ENCODE measurements at regions not wholly inside any gene's neighbourhood (a gene's known extent, or its start where the extent isn't known, plus 50 kb on each side); places are given as distances from the start of the nearest gene placed in this dataset.

DNA sequence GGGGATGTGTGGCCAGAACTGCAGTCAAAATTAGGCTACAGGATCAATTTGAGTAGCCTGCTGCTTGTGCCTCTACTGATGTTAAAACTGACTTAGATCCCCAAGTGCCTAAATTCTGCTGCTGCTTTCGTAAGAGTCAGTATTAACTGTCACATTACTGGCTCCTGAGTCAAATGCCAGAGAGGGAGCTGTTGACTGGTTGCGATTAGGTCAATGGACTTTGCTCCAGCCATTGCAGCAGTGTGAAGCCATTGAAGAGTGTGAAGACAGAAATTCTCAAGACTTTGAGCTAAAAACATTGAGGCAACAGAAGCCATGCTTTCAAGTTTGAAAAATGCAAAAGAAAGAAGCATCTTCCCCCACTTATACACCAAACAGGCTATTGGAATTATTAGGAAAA lies 151.1 kb upstream of the MITF start:
- intact Hi-C loops (cut with micrococcal nuclease; ENCODE audit: unreplicated experiment) (no loop called here), in situ Hi-C loops (cut with MboI) (no loop called here)
- ChIA-PET SMC1A (ENCODE audit: uncharacterized antibody, unreplicated experiment) (no interaction called here), POLR2A (no interaction called here), CTCF (no interaction called here), RAD21 (ENCODE audit: unreplicated experiment) (interaction anchor here (0.7 kb wide), 1 partner anchor 714 kb away, joined by 3 read pairs; no protein-coding TSS in a partner anchor)
- H3K9ac ChIP-seq (ENCODE audit: control insufficient read depth, insufficient read depth, low read length): no peak overlapping the region
- no peak for DNase-seq (ENCODE audit: low read depth, low spot score)
- ATAC-seq: no peak
- TF ChIP-seq, protein P1, sequence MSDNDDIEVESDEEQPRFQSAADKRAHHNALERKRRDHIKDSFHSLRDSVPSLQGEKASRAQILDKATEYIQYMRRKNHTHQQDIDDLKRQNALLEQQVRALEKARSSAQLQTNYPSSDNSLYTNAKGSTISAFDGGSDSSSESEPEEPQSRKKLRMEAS (IDR thresholded peaks at IDR 0.05; ENCODE audit: low read depth, low read length): no peak
- TF ChIP-seq KLF5 (IDR thresholded peaks at IDR 0.05; ENCODE audit: partially characterized antibody): no peak
- TF ChIP-seq MLLT1 (IDR thresholded peaks at IDR 0.05): no peak
- no peak for TF ChIP-seq MTA3 (IDR thresholded peaks at IDR 0.05; ENCODE audit: borderline replicate concordance, low read length)
- no peak for FAIRE-seq
- no peaks in the 10 kb centered on the region for H3K27me3 ChIP-seq (replicated peaks in 1 of 2; ENCODE audit: control insufficient read depth in 2 of 2, insufficient read depth in 2 of 2, low read length in 1 of 2)
- no peak overlapping the region for H3K27ac ChIP-seq (ENCODE audit: control insufficient read depth, insufficient read depth)
- WGBS (ENCODE audit: insufficient coverage, insufficient replicate concordance, low lambda C conversion rate, missing lambda C conversion rate): 54% methylated on average over 2 of the region's 2 CpGs
- no peak overlapping the region for H2AFZ ChIP-seq (ENCODE audit: control insufficient read depth, low read depth, low read length)
- H4K20me1 ChIP-seq (ENCODE audit: control insufficient read depth, insufficient read depth): no peaks in the 10 kb centered on the region
- no peak overlapping the region for H3K4me3 ChIP-seq
- H3K4me2 ChIP-seq (ENCODE audit: control insufficient read depth, insufficient read depth): no peak overlapping the region
- no peaks in the 10 kb centered on the region for H3K4me1 ChIP-seq (ENCODE audit: control insufficient read depth, insufficient read depth, low read length)
- H3K79me2 ChIP-seq (ENCODE audit: control insufficient read depth, insufficient read depth, low read length): no peaks in the 10 kb centered on the region
- no TSS peak for BruUV-seq (replicated peaks)
- no peaks in the 10 kb centered on the region; the same call in 2 of the 3 replicates for H3K9me3 ChIP-seq (replicated peaks; ENCODE audit: control insufficient read depth, insufficient read depth, low read length)
- H3K36me3 ChIP-seq (ENCODE audit: control insufficient read depth in 2 of 2, insufficient read depth in 2 of 2, low read length in 1 of 2): no peaks in the 10 kb centered on the region

DNA sequence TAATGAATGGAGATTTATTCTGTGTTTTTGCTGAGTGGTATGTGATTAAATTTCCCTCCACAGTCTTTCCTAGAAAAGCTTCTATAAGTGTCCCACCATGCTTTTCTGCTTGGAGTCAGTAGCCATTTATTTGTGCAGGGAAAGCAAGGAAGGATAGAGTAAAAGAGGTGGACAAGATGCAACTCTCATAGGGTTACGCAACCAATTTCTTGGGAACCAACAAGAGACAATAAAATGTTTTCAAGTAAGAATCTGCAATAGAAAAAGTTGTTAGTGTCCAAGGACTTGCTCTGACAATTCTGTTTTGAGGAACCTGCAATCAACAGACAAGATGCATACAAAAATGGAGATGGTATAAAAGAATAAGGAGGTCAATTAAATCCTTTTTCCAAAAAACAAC lies 153.8 kb upstream of the MITF start:
- CTCF ChIA-PET: no interaction called here
- no peak for FAIRE-seq
- H3K4me2 ChIP-seq (ENCODE audit: control insufficient read depth, insufficient read depth): no peak overlapping the region
- H2AFZ ChIP-seq (ENCODE audit: control insufficient read depth, low read depth, low read length): no peak overlapping the region
- no TSS peak for BruUV-seq (replicated peaks)
- no peaks in the 10 kb centered on the region; the same call in 2 of the 3 replicates for H3K9me3 ChIP-seq (replicated peaks; ENCODE audit: control insufficient read depth, insufficient read depth, low read length)
- H3K27ac ChIP-seq (ENCODE audit: control insufficient read depth, insufficient read depth): no peak overlapping the region
- no peaks in the 10 kb centered on the region for H3K36me3 ChIP-seq (ENCODE audit: control insufficient read depth in 2 of 2, insufficient read depth in 2 of 2, low read length in 1 of 2)
- H3K27me3 ChIP-seq (replicated peaks in 1 of 2; ENCODE audit: control insufficient read depth in 2 of 2, insufficient read depth in 2 of 2, low read length in 1 of 2): no peaks in the 10 kb centered on the region
- no peaks in the 10 kb centered on the region for H3K79me2 ChIP-seq (ENCODE audit: control insufficient read depth, insufficient read depth, low read length)
- 0% methylated on average over 1 of the region's 1 CpG for WGBS (ENCODE audit: insufficient coverage, insufficient replicate concordance, low lambda C conversion rate, missing lambda C conversion rate)
- no peaks in the 10 kb centered on the region for H4K20me1 ChIP-seq (ENCODE audit: control insufficient read depth, insufficient read depth)
- no peaks in the 10 kb centered on the region for H3K4me1 ChIP-seq (ENCODE audit: control insufficient read depth, insufficient read depth, low read length)
- no peak overlapping the region for H3K4me3 ChIP-seq
- ATAC-seq: no peak
- intact Hi-C loops (cut with micrococcal nuclease; ENCODE audit: unreplicated experiment) (no loop called here), in situ Hi-C loops (cut with MboI) (no loop called here)
- no peak overlapping the region for H3K9ac ChIP-seq (ENCODE audit: control insufficient read depth, insufficient read depth, low read length)
- POLR2A ChIA-PET: no interaction called here
- no peak for DNase-seq (ENCODE audit: low read depth, low spot score)
- RAD21 ChIA-PET (ENCODE audit: unreplicated experiment): no interaction called here
- SMC1A ChIA-PET (ENCODE audit: uncharacterized antibody, unreplicated experiment): no interaction called here
- TF ChIP-seq BACH1 (IDR thresholded peaks at IDR 0.05; ENCODE audit: borderline replicate concordance): no peak
- TF ChIP-seq EED (IDR thresholded peaks at IDR 0.05; ENCODE audit: low read depth): no peak
- TF ChIP-seq IKZF1 (conservative IDR thresholded peaks at IDR 0.05): no peak
- no peak for TF ChIP-seq CREB1 (IDR thresholded peaks at IDR 0.05; ENCODE audit: low read depth)
- TF ChIP-seq LARP7 (IDR thresholded peaks at IDR 0.05): no peak
- TF ChIP-seq, protein P1 (IDR thresholded peaks at IDR 0.05; ENCODE audit: low read depth, low read length): no peak
- TF ChIP-seq MTA3 (IDR thresholded peaks at IDR 0.05; ENCODE audit: borderline replicate concordance, low read length): no peak
- TF ChIP-seq SREBF2 (IDR thresholded peaks at IDR 0.05; ENCODE audit: low read length): no peak
- TF ChIP-seq RELA (IDR thresholded peaks at IDR 0.05; ENCODE audit: borderline replicate concordance, partially characterized antibody): no peak
- TF ChIP-seq CHD1 (IDR thresholded peaks at IDR 0.05; ENCODE audit: low read depth, low read length): no peak
